GM19238 (cell line): ENCODE measurements at regions not wholly inside any gene's neighbourhood (a gene's known extent, or its start where the extent isn't known, plus 50 kb on each side); places are given as distances from the start of the nearest gene placed in this dataset.

Source experiments
- DNase-seq: peaks from one replicate; pipeline ENCODE4 v3.0.0; 2011; ENCODE audit warnings: low spot score; ENCODE audit not compliant: insufficient read length

DNA sequence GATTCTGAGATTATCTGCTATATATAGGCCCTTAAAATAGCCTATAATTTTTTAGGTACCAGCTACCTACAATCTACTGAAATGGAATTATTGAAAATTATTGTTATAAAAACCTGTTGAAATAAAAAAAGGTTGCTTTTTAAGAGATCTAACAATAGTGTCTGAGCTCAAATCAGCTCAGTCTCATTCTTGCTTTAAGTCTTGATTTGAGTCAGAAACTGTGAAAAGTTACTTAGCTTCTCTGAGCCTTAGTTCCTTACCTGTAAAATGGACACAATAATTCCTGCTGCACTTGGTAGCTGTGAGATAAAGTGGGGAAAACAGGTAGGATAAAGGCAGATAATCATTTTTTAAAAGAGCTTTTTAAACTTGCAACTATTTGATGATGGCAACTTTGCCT, 118.8 kb upstream of the UBE2E2 start:
- DNase-seq, result no peak

- no peak for DNase-seq
Measured at GRCh38 chr3:23085261-23085660, 117.9 kb upstream of the UBE2E2 start.

DNA sequence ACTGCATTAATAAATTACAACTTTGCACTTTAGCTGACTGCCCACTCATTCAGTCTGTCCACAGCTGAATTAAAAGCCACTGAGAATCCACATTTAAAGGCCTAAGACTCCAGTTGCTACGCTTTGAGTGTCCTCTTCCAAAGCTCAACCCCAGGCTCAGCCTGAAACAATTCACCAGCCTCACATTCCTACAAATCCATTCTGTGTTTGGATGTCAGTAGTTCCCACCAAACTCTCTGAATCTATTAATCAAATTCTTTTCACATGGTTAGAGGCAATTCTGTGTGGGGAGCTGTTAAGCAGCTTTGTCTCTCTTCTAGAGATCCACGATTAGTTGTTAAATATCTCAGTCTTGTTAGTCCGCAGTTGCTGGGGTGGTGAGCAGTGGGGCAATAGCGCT, 116.8 kb upstream of the UBE2E2 start:
- DNase-seq, result no peak

- no peak for DNase-seq
Measured at GRCh38 chr3:23086831-23087230, 116.3 kb upstream of the UBE2E2 start.

DNA sequence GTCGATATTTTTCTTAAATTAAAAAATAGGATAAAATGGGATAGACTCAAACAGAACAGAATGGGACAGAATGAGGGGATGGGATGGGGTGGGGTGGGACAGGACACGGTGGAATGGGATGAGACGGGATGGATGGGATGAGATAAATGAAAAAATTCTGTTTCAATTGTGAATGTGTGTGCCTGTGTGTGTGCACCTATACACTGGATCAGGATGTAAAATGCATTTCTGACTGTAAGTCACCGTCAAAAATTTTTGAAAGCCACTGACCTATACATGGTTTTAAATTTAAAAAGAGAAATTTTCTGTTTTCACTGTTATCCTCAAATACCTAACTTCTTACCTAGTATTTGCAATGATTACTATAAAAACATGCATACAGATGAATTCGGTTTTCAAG, 108.7 kb upstream of the UBE2E2 start:
- DNase-seq, result no peak

DNA sequence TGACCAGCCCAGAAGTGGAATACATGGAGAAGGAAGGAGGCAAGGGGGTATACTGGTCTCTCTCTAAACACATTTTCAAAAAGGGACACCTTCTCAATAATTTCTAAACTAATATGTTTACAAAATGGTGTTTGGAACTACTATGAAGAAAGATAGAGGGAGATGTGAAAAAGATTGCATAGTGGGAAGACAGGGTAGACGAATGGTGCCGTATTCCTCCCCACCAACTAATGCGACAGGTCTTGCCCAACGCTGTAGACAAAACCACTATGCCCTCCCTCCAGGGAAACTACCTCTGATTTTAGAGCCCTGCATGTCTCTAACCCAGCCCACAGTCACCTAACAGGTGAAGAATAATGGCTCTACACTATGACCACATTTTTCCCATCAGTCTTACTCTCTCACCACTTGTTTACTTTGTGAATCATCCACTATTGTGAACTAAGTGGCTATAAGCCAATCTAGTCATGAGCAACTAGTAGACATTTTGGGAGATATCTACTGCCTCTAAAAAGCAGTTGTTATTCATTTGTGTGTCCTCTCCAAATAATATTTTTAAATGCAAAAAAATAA, 108.2 kb upstream of the UBE2E2 start:
- no peak for DNase-seq

GRCh38 chr3:23096041-23096440, 107.1 kb upstream of the UBE2E2 start:
- DNase-seq, result no peak

DNA sequence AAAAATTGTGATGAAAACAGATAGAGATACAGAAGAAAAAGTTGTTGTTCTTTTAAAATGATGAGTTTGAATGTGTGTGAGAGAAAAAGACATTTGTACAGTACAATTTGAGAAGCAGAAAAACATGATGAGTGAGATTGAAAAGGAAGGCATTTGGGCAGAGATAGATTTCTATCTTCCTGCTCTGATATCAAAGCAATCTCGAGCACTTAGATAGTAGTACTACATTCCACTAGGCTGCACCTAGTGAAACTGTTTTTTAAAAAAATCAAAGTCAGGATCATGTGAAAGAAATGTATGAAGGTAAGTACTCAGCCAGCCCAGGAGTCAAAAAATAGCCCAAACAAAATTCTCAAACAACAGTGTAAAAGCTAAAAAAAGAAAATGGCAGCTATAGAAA, 104.1 kb upstream of the UBE2E2 start:
- no peak for DNase-seq

GRCh38 chr3:23099677-23100076, 103.5 kb upstream of the UBE2E2 start:
- DNase-seq, result no peak

DNA sequence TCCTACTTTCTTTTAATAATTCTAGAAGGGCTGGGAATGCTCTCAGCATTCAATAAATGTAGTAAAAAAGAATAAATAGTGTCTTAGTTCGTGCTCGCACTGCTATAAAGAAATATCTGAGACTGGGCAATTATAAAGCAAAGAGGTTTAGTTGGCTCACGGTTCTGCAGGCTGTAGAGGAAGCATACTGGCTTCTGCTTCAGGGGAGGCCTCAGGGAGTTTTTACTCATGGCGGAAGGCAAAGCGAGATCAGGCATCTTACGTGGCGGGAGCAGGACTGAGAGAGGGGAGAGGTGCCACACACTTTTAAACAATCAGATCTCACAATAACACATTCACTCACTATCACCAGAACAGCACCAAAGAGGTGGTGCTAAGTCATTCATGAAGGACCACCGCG, 103.0 kb upstream of the UBE2E2 start:
- no peak for DNase-seq

DNA sequence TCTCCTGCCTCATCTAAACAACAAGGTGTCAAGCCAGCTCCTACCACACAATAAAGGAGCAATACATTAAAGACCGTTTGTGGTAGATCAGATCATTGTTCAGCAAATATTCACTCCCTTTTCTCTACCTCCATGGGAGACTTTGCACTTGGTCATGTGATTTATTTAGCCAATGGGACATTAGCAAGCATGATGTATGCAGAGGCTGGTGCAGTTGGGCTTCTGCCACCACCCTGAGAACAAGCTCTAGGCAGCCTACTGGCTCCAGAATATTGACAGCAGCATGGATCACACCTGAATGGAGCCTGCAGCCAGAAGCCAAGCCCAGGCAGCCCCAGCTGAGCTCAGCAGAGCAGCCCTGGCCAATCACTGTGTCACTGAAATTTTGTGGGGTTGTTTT, 99.4 kb upstream of the UBE2E2 start:
- DNase-seq, result no peak

DNA sequence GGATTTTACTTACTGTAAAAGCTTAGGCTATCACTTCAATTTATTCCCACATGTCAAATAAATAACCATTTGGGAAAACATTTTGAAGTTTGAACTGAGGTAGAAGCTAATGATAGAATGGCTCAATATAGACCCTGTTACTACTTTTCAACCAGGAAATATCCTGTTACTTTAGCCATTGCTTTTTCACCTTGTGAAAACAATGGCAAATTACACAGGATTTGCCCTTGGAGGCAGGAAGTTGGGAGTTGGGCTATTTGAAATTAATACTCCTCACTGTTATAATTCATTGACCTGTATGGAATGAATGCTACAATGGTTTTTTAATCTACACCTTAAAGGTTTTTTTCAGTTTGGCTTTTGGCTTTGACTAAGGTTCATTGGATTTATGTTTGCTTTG, 98.1 kb upstream of the UBE2E2 start:
- DNase-seq, result no peak

DNA sequence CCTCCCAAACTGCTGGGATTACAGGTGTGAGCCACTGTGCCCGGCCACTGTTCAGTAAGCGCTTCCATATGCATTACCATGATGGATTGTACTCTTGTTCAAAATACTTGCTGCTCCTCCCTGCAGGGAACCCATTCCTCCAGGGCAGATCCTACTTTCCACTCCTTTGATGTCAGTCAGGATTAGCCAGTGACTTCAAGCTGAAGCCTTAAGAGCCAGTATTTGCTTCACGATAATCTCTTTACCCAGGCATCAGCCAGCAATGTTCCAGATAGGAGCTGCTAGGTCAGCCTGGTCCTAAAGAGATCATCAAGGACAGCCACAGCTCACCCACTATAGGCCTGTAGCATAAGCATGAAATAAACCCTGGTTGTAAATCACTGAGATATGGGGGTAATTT, 96.5 kb upstream of the UBE2E2 start:
- no peak for DNase-seq

DNA sequence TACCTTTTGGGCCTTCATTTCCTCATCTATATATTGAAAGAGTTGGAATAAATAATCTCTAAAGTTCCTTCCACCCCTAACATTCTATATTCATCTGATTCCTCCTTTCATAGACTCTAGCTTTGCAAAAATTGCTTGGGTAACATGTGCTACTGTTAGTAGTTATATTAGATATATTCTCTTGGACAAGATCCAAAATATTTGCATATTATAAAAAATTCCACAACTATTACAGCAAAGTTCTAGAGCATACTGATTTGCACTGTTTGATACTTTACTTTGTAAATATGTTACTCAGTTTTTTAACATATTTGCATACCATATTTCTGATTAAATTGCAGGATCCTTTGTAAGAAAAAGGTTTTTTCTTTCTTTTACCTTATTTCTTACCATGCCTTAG, 95.9 kb upstream of the UBE2E2 start:
- no peak for DNase-seq

- no peak for DNase-seq
Measured at GRCh38 chr3:23108451-23109057, 94.6 kb upstream of the UBE2E2 start.

GRCh38 chr3:23111286-23111685, 91.8 kb upstream of the UBE2E2 start:
- no peak for DNase-seq

- no peak for DNase-seq
Measured at GRCh38 chr3:23111797-23112196, 91.3 kb upstream of the UBE2E2 start.

GRCh38 chr3:23112491-23112890, 90.6 kb upstream of the UBE2E2 start:
- DNase-seq, result no peak

GRCh38 chr3:23113455-23114171, 89.5 kb upstream of the UBE2E2 start:
- DNase-seq, result no peak

DNA sequence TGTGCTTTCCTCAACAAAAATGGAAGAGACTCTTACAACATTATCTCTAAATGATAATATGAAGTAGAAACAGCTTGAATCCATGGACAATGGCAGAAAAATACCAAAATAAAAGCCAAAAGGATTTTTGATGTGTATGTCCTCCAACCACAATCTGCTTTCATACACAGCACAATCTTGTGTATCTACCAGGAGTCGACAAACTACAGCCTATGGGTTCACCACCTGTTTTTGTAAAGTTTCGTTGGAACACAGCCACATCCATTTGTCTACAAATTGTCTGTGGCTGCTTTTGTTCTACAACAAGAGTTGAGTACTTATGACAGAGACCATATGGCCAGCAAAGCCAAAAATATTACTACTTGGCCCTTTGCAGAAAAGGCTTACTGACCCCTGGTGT, 88.7 kb upstream of the UBE2E2 start:
- no peak for DNase-seq

GRCh38 chr3:23115171-23115877, 87.8 kb upstream of the UBE2E2 start:
- DNase-seq, result no peak

DNA sequence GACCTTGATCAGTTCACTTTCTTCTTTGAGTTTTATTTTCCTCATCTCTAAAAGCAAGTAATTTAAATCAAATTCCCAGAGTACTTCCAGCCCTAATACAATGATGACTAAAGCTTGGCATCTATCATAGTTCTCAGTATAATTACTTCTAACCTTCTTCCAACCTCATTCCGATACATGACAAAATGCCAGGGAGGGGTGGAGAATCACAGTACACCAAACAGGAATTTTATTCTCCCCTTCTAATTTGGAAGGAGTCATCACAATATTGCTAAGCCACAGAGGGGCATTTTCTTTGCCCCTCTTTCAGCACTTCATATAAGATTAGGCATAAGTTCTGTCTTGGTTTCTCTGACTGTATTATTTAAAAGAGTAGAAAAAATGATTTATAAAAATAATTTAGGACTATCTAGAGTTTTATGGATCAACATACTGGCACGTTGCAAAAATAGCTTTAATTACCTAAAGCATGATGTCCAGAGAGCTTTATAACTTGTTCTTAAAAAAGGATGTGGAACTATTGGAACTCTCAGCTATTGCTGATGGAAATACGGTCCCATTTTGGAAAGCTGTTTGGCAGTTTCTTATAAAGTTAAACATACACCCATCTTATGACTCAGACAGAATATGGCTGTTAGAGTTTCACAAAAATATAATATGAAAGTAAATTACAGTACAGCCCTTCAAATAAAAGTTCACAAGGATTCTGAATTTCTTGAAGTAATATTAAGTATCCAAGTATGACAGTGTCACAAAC, 86.9 kb upstream of the UBE2E2 start:
- DNase-seq, result no peak
